ENCODE measurements at regions not wholly inside any gene's neighbourhood (a gene's known extent, or its start where the extent isn't known, plus 50 kb on each side); places are given as distances from the start of the nearest gene placed in this dataset.

GRCh38 chr19:30229525-30230174, 142.5 kb upstream of the ZNF536 start:
- no peak for DNase-seq (ENCODE audit: extremely low read depth, low read depth)
- no peak for TF ChIP-seq CTCF (IDR thresholded peaks at IDR 0.05; ENCODE audit: low read depth, low read length)

GRCh38 chr19:30231408-30232318, 140.5 kb upstream of the ZNF536 start:
- TF ChIP-seq CTCF (IDR thresholded peaks at IDR 0.05; ENCODE audit: low read depth, low read length) = no peak
- no peak for DNase-seq (ENCODE audit: extremely low read depth, low read depth)

GRCh38 chr19:30233375-30233774, 138.8 kb upstream of the ZNF536 start:
- DNase-seq (ENCODE audit: extremely low read depth, low read depth) = no peak
- TF ChIP-seq CTCF (IDR thresholded peaks at IDR 0.05; ENCODE audit: low read depth, low read length) = no peak

- DNase-seq (ENCODE audit: extremely low read depth, low read depth) = no peak
- TF ChIP-seq CTCF (IDR thresholded peaks at IDR 0.05; ENCODE audit: low read depth, low read length) = no peak
These were observed 136.2 kb upstream of the ZNF536 start for GRCh38 chr19:30235946-30236345.

GRCh38 chr19:30236587-30236986, 135.6 kb upstream of the ZNF536 start:
- no peak for TF ChIP-seq CTCF (IDR thresholded peaks at IDR 0.05; ENCODE audit: low read depth, low read length)
- no peak for DNase-seq (ENCODE audit: extremely low read depth, low read depth)

- TF ChIP-seq CTCF (IDR thresholded peaks at IDR 0.05; ENCODE audit: low read depth, low read length) = no peak
These were observed 135.0 kb upstream of the ZNF536 start for GRCh38 chr19:30237140-30237539.

More at GRCh38 chr19:30237140-30237539, 135.0 kb upstream of the ZNF536 start:
- DNase-seq (ENCODE audit: extremely low read depth, low read depth) = no peak

Data from AG09319 (cell line).